BLaER1 (cell line): ENCODE measurements at regions not wholly inside any gene's neighbourhood (a gene's known extent, or its start where the extent isn't known, plus 50 kb on each side); places are given as distances from the start of the nearest gene placed in this dataset.

Experiments used
- H3K27ac ChIP-seq: shearing (Covaris generic); formaldehyde crosslinking; 2 replicates; pipeline ENCODE4 v1.8.1; 2022
- H3K27me3 ChIP-seq: shearing (Covaris generic); formaldehyde crosslinking; 2 replicates; pipeline ENCODE4 v1.8.1; 2022
- H3K36me3 ChIP-seq: shearing (Covaris generic); formaldehyde crosslinking; 2 replicates; pipeline ENCODE4 v1.8.1; 2022
- H3K4me1 ChIP-seq: shearing (Covaris generic); formaldehyde crosslinking; 2 replicates; pipeline ENCODE4 v1.8.1; 2022
- H3K4me2 ChIP-seq: shearing (Covaris generic); formaldehyde crosslinking; 2 replicates; pipeline ENCODE4 v1.8.1; 2022
- H3K4me3 ChIP-seq: shearing (Covaris generic); formaldehyde crosslinking; 2 replicates; pipeline ENCODE4 v1.8.1; 2022
- H3K9ac ChIP-seq: shearing (Covaris generic); formaldehyde crosslinking; 2 replicates; pipeline ENCODE4 v1.8.1; 2022
- H3K9me3 ChIP-seq: shearing (Covaris generic); formaldehyde crosslinking; 2 replicates; pipeline ENCODE4 v1.8.1; 2022
- H4K20me1 ChIP-seq: shearing (Covaris generic); formaldehyde crosslinking; 2 replicates; pipeline ENCODE4 v1.8.1; 2022
- Cebpa-rat ChIP-seq: shearing (Covaris generic); IDR thresholded peaks from 2 replicates; pipeline ENCODE4 v1.8.1; 2022

- Histone ChIP-seq H3K4me1 (no peaks in the 10 kb centered on the region), H3K9ac (no peak overlapping the region), H4K20me1 (no peaks in the 10 kb centered on the region), H3K36me3 (no peaks in the 10 kb centered on the region), H3K4me3 (no peak overlapping the region), H3K27me3 (no peaks in the 10 kb centered on the region), H3K4me2 (no peak overlapping the region), H3K27ac (no peak overlapping the region), H3K9me3 (no peaks in the 10 kb centered on the region)
- no peak for TF ChIP-seq Cebpa-rat
Observed at GRCh38 chr7:125406111-125406510, 476.5 kb upstream of the POT1 start.

- Histone ChIP-seq H3K36me3 (no peaks in the 10 kb centered on the region), H3K27ac (no peak overlapping the region), H3K27me3 (no peaks in the 10 kb centered on the region), H4K20me1 (no peaks in the 10 kb centered on the region), H3K4me1 (no peaks in the 10 kb centered on the region), H3K4me3 (no peak overlapping the region), H3K9me3 (no peaks in the 10 kb centered on the region), H3K9ac (no peak overlapping the region), H3K4me2 (no peak overlapping the region)
- no peak for TF ChIP-seq Cebpa-rat
Observed at GRCh38 chr7:125399408-125399807, 469.8 kb upstream of the POT1 start.

- no peaks in the 10 kb centered on the region for H3K27me3 ChIP-seq
- no peak for TF ChIP-seq Cebpa-rat
- no peaks in the 10 kb centered on the region for H3K9me3 ChIP-seq
- H4K20me1 ChIP-seq, result no peaks in the 10 kb centered on the region
- H3K36me3 ChIP-seq, result no peaks in the 10 kb centered on the region
- no peak overlapping the region for H3K4me2 ChIP-seq
- H3K27ac ChIP-seq, result no peak overlapping the region
- no peak overlapping the region for H3K9ac ChIP-seq
- H3K4me3 ChIP-seq, result no peak overlapping the region
- no peaks in the 10 kb centered on the region for H3K4me1 ChIP-seq
Observed at GRCh38 chr7:125396466-125397151, 467.0 kb upstream of the POT1 start.

GRCh38 chr7:125391921-125392320 is 462.3 kb upstream of the POT1 start:
- no peaks in the 10 kb centered on the region for H3K9me3 ChIP-seq
- no peak overlapping the region for H3K27ac ChIP-seq
- H3K4me3 ChIP-seq, result no peak overlapping the region
- H3K4me2 ChIP-seq, result no peak overlapping the region
- no peaks in the 10 kb centered on the region for H3K27me3 ChIP-seq
- no peaks in the 10 kb centered on the region for H4K20me1 ChIP-seq
- no peak overlapping the region for H3K9ac ChIP-seq
- no peak for TF ChIP-seq Cebpa-rat
- no peaks in the 10 kb centered on the region for H3K36me3 ChIP-seq
- no peaks in the 10 kb centered on the region for H3K4me1 ChIP-seq

GRCh38 chr7:125390981-125391380 is 461.4 kb upstream of the POT1 start:
- Histone ChIP-seq H4K20me1 (no peaks in the 10 kb centered on the region), H3K4me2 (no peak overlapping the region), H3K9ac (no peak overlapping the region), H3K36me3 (no peaks in the 10 kb centered on the region), H3K27me3 (no peaks in the 10 kb centered on the region), H3K27ac (no peak overlapping the region), H3K4me3 (no peak overlapping the region), H3K4me1 (no peaks in the 10 kb centered on the region), H3K9me3 (no peaks in the 10 kb centered on the region)
- no peak for TF ChIP-seq Cebpa-rat

- Histone ChIP-seq H3K27me3 (no peaks in the 10 kb centered on the region), H3K4me3 (no peak overlapping the region), H4K20me1 (no peaks in the 10 kb centered on the region), H3K4me1 (no peaks in the 10 kb centered on the region), H3K27ac (no peak overlapping the region), H3K36me3 (no peaks in the 10 kb centered on the region), H3K9me3 (0 out of 2 replicates have a peak, but pooled peaks cover 4% of the 10 kb centered on the region), H3K9ac (no peak overlapping the region), H3K4me2 (no peak overlapping the region)
- TF ChIP-seq Cebpa-rat, result no peak
Observed at GRCh38 chr7:125386211-125386610, 456.6 kb upstream of the POT1 start.

- Histone ChIP-seq H3K4me3 (no peak overlapping the region), H3K4me2 (no peak overlapping the region), H3K36me3 (no peaks in the 10 kb centered on the region), H4K20me1 (no peaks in the 10 kb centered on the region), H3K9ac (no peak overlapping the region), H3K4me1 (no peaks in the 10 kb centered on the region), H3K27me3 (no peaks in the 10 kb centered on the region), H3K27ac (no peak overlapping the region), H3K9me3 (0 out of 2 replicates have a peak, but pooled peaks cover 4% of the 10 kb centered on the region)
- TF ChIP-seq Cebpa-rat, result no peak
Observed at GRCh38 chr7:125383324-125383723, 453.7 kb upstream of the POT1 start.

GRCh38 chr7:125382401-125382800 is 452.8 kb upstream of the POT1 start:
- Histone ChIP-seq H3K4me2 (no peak overlapping the region), H3K9me3 (0 out of 2 replicates have a peak, but pooled peaks cover 4% of the 10 kb centered on the region), H4K20me1 (no peaks in the 10 kb centered on the region), H3K27me3 (no peaks in the 10 kb centered on the region), H3K36me3 (no peaks in the 10 kb centered on the region), H3K4me3 (no peak overlapping the region), H3K4me1 (no peaks in the 10 kb centered on the region), H3K27ac (no peak overlapping the region), H3K9ac (no peak overlapping the region)
- no peak for TF ChIP-seq Cebpa-rat

- TF ChIP-seq Cebpa-rat, result no peak
- no peak overlapping the region for H3K4me3 ChIP-seq
- no peaks in the 10 kb centered on the region for H3K27me3 ChIP-seq
- H3K27ac ChIP-seq, result no peak overlapping the region
- no peak overlapping the region for H3K9ac ChIP-seq
- H4K20me1 ChIP-seq, result no peaks in the 10 kb centered on the region
- H3K36me3 ChIP-seq, result no peaks in the 10 kb centered on the region
- no peaks in the 10 kb centered on the region for H3K4me1 ChIP-seq
- H3K4me2 ChIP-seq, result no peak overlapping the region
- no peaks in the 10 kb centered on the region for H3K9me3 ChIP-seq
Observed at GRCh38 chr7:125375942-125376341, 446.3 kb upstream of the POT1 start.

GRCh38 chr7:125370502-125370901 is 440.9 kb upstream of the POT1 start:
- H3K36me3 ChIP-seq, result no peaks in the 10 kb centered on the region
- H3K4me3 ChIP-seq, result no peak overlapping the region
- no peaks in the 10 kb centered on the region for H3K9me3 ChIP-seq
- H3K9ac ChIP-seq, result no peak overlapping the region
- no peaks in the 10 kb centered on the region for H3K4me1 ChIP-seq
- H3K4me2 ChIP-seq, result no peak overlapping the region
- H4K20me1 ChIP-seq, result no peaks in the 10 kb centered on the region
- no peak for TF ChIP-seq Cebpa-rat
- no peak overlapping the region for H3K27ac ChIP-seq
- H3K27me3 ChIP-seq, result no peaks in the 10 kb centered on the region

GRCh38 chr7:125363873-125364272 is 434.2 kb upstream of the POT1 start:
- Histone ChIP-seq H3K4me3 (no peak overlapping the region), H3K9ac (no peak overlapping the region), H4K20me1 (no peaks in the 10 kb centered on the region), H3K9me3 (no peaks in the 10 kb centered on the region), H3K36me3 (no peaks in the 10 kb centered on the region), H3K27ac (no peak overlapping the region), H3K4me1 (no peaks in the 10 kb centered on the region), H3K27me3 (no peaks in the 10 kb centered on the region), H3K4me2 (no peak overlapping the region)
- TF ChIP-seq Cebpa-rat, result no peak
